Activated CD8-positive, alpha-beta memory T cell treated with anti-CD3 and anti-CD28 coated beads for 36 hours (primary cell): ENCODE measurements at regions not wholly inside any gene's neighbourhood (a gene's known extent, or its start where the extent isn't known, plus 50 kb on each side); places are given as distances from the start of the nearest gene placed in this dataset.

ENCODE experiments used
- CTCF ChIA-PET: fragments of 350-600 bp; sonication (Branson Sonifier 250); formaldehyde crosslinking; loops from one replicate; lab custom pipeline; 2021; ENCODE audit warnings: antibody characterized with exemption; lab: Charles Lee
- POLR2A ChIA-PET: fragments of 350-600 bp; sonication (Branson Sonifier 250); formaldehyde crosslinking; loops from one replicate; lab custom pipeline; 2021; ENCODE audit warnings: antibody characterized with exemption; lab: Charles Lee

DNA sequence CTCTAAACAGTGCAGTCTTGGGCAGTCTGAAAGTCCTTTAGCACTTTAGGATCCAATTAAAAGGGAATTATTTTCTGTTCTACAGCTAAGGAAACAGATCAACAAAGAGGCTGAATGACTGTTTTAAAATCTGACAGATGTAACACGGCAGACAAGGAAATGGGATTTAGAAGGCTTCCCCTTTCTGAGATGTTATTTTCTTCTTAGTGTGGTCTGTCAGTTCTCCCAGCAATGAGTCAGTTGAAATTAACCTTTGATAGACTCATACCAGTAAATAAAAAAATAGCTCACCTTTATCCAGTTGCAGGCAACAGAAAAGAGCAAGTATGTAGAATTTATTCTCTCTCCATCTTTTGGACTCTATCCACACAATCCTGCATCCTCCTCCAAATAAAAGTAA lies 98.1 kb downstream of the NEDD1 start:
- POLR2A ChIA-PET, result no interaction called here
- CTCF ChIA-PET, result interaction anchor here (0.7 kb wide), 1 partner anchor 10 kb away, joined by 3 read pairs; no protein-coding TSS in a partner anchor

DNA sequence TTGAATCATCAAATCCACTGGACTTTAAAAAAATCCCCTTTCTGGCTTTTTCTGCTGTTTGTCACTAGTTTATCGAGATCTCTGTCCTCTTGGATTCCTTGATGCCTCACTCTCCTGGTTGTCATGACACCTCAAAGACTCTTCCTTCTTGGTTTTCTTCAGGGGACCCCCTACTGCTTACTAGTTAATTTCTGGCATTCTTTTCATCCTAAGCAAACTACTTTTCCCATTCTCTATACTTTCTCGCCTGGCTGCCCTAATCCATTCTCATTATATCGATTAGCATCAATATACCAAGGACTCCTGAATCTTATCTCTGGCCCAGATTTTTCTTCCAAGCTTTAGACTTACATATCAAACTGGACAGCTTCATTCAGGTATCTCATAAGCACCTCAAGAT lies 98.6 kb downstream of the NEDD1 start:
- ChIA-PET POLR2A (no interaction called here), CTCF (interaction anchor here (0.7 kb wide), 1 partner anchor 10 kb away, joined by 3 read pairs; no protein-coding TSS in a partner anchor)

DNA sequence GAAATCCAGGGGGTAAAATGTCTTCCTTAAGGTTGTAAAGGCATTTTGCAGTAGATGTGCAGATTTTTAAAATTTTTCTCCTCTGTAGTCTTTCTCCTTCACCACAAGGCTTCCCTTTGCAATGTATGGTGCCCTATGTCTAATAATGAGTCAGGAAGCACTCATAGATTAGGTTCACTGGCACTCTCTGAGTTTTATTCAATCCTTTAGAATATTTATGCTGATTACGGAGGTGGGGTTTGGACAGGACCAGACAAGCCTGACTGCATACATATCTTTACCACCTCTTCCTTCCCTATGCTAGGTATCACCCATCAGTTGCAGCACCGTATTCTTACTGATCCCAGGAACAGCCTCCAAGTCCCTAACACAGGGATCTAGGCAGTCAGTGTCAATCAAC lies 99.5 kb downstream of the NEDD1 start:
- POLR2A ChIA-PET, result no interaction called here
- CTCF ChIA-PET, result no interaction called here

DNA sequence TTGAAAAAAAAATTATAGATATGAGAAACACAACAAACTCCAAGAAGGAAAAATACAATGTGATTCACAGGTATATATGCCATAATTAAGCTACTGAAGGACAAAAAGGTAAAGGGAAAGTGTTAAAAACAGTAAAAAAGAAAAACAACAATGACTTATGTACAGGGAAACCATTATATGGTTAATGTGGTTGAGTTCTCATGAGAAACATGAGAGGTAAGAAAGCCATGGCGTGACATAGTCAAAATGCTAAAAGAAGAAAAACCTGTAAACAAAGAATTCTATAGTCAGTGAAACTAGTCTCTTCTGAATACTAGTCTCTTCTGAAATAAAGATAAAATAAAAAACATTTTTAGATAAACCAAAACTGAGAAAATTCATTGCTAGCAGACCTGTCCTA lies 109.1 kb downstream of the NEDD1 start:
- CTCF ChIA-PET, result no interaction called here

DNA sequence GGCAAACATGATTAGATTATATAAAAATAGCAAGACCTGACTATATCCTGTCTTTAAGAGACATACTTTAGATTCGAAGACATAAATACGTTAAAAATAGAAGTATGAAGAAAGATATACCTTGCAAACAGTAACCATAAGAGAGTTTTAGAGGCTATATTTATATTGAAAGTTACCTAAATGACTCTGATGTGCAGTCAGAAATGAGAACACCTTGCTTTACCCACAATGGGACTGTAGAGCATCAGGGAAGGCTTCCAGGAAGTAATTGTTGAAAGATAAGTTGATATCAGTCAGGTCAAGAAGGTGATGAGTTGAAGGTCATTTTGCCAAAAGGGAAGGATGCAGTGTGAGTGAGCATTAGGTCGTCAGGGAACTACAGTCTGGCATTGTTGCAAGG lies 110.2 kb downstream of the NEDD1 start:
- ChIA-PET POLR2A (no interaction called here), CTCF (no interaction called here)

More for the DNA sequence above, 109.1 kb downstream of the NEDD1 start:
- POLR2A ChIA-PET, result no interaction called here

DNA sequence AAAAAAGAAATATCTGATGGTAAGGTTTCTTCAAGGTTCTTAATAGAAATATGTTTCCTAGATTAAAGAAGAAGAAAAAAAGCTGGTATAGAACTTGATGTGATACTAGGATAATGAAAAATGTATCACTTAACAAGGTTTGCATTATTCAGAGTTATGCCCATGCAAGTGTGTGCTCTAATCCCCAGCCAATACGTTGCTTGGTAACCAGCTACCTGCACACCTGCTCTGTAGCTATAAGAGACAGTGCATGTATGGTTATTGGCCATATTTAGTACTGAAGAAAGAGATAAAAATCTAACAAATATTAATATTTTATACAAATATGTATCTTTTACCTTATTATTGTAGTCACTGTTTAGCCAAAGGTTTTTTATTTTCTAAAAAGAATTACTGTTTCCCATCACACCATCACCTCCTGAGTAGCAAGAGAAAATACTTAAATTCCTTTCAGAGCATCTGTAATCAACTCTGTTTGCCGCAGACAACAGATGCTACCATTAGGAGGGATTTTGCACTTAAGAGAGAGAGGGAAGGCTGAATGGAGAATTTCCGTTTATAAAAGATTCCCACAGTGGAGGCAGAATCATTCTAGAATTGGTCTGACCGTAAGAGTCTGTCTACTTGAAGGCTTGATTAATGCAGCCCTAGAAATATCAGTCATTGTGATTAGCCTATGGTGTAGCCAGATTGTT lies 115.6 kb downstream of the NEDD1 start:
- ChIA-PET CTCF (no interaction called here), POLR2A (no interaction called here)

DNA sequence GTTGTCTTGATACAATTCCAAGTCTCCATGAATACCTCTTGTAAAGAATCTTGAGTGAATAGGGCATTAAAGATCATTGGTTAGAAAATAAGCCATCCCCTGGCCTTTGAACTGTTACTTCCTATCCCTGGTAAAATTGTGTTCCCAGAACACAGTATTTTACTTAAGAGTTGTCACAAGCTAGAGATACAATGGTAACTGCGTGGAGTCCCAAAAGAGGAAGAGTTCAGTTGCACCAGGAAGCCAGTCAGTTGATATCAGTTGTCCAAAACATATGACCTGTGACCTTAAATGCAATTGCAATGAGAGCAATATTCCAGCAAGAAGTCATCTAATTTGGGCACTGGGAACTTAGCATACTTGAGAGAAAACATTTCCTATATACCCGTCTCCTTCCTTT lies 117.3 kb downstream of the NEDD1 start:
- POLR2A ChIA-PET, result no interaction called here
- CTCF ChIA-PET, result interaction anchor here (0.6 kb wide), 1 partner anchor 37 kb away, joined by 3 read pairs; no protein-coding TSS in a partner anchor

DNA sequence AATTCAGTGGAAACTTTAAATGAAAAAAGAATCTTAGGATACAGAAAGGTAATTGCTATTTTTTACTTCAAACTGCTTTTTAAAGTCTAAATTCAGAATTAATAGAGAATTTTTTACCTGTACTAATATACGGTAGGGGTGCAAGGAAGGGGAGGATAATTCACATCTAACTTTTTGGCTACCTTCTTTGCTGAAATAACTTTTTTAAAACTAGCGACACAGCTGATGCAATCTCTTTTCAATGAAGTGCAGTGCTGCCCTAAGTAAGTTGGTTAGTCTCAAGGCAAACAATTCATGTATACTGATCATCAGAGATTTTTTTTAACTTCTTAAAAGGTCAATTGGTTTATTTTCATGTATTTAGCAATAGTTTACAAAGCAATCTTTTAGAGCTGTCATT lies 119.8 kb downstream of the NEDD1 start:
- CTCF ChIA-PET, result no interaction called here
- POLR2A ChIA-PET, result no interaction called here

DNA sequence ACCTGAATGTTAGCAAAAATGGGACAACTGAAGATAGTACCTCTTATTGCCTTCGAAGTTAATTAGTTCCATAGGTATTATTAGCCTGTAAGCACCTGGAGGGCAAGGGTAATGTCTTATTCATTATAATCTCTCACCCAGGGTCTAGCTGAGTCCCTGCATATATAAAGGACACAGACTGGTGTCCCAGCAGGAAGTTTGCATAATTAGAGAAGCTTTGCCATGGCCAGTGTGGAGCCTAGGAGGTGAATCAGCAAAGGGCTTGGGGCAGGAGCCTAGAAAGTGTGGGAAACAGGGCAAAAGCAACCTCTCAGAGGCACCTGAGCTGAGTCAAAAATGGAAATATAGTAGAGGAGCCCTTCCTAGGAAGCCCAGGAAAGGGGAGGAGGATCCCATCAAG lies 120.4 kb downstream of the NEDD1 start:
- ChIA-PET CTCF (no interaction called here), POLR2A (no interaction called here)

DNA sequence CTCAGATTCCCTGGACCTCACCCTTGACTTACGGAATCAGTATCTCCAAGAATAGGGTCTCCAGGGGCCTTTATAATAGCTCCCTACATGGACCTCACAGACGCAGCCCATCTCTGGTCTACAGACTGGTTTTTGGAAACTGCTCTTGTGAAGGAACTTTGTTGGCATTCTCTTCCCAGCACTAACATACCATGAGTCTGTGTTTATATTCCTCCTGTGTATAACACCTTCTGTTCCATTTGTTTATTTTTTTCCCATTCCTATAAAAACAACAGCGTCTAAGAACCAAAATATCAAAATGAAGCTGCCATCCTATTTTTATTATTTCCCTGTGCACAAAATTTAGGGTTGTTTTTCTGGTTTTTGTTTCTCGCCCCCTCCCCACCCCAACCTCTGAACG lies 131.1 kb downstream of the NEDD1 start:
- ChIA-PET CTCF (no interaction called here), POLR2A (no interaction called here)

DNA sequence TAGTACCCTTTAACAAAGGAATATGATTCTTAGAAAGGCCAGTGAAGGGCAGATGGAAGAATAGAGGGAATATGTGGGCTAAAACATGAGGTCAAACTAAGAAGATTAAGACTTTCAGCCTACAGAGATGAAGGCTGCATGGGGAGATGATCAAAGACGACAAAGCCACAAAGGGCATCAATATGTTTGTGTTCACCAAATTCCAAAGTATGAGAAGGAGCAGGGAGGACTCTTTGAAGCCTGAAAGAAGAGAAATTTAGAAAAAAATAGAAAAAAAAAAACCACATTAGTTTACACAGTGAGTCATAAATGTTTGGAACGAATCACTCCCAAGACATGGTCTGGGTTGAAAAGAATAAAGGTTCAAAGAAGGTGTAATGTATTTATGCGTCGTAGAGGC lies 131.8 kb downstream of the NEDD1 start:
- CTCF ChIA-PET, result no interaction called here
- POLR2A ChIA-PET, result no interaction called here

DNA sequence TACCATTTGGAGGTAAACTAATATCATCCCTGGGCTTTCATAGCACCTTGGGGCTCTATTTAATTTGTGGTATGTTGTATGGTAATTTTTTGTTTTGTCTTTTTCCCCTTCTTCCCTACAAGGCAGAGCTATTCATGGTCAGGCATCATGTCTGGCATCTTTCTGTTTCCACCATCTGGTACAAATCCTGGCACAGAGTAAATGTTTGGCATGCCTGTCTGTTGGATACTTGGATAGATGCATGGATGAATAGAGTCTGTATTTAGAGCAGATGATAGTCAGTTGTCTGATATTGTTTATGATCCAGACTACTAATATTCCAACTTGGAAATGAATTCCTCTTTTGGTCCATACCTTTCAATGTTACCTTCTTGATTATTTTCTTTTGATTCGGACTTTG lies 139.8 kb downstream of the NEDD1 start:
- ChIA-PET CTCF (no interaction called here), POLR2A (no interaction called here)

DNA sequence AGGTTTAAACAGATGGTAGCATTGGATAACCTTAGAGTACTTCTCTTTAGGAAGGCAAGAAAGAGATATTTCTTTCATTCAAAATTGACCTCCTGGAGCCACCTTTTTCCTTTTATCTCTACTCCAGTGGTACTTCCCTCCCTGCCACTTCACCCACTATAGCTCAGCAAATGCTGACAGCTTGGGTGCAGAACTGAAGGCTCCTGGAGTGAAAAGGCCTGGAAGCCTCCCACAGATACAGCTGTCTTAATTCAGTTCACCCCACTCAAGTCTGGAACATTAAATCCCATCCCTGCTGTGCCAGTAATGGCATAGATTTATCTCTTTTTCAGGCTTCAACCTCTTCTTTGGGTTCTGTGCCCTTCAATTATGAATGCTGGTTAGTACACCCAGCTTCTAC lies 140.3 kb downstream of the NEDD1 start:
- POLR2A ChIA-PET, result no interaction called here
- CTCF ChIA-PET, result no interaction called here

DNA sequence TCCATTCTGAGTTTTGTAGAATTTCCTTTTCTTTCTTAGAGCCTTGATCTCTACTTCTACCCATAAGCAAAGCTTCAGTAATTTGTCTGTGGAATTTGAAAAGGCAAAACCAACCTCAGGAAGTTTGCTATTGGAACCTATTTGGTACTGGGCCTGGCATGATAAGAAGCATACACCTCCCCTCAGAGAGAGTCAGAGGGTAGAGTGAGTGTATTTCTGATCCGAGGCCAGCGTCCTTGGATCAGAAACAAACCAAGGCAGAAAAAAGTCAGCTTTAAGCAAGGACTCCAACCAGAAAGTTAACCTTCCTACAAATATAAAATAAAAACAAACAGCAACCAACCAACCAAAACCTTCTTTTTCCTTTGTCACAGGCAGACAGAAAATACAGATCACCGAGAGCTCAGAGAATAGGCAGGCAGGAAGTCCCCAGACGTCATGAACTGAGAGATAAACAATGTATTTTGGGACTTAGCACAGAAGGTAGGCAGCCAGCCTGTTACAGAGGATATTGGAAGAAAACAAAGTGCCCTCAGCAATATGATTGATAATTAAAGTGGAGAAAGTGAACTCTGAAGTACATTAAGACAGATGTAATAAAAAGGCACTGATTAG lies 141.5 kb downstream of the NEDD1 start:
- CTCF ChIA-PET, result no interaction called here
- POLR2A ChIA-PET, result no interaction called here

DNA sequence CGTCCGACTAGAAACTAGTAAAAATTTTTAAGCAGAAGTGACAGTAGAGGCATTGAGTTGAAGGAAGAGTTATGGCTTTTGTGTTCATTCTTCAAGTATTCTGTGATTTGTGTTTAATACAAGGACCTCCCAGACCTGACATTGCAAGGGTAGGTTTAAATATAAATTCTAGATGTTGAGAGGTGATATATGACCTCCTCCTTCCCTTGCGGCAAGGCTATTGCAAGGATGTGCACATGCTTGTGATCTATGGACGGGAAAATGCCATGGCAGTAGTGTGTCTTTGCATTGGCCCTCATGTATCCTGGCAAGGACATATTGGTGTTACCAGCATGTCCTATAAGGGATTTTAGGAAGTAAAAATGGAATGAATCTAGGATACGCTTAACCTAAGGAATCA lies 143.5 kb downstream of the NEDD1 start:
- POLR2A ChIA-PET, result no interaction called here

DNA sequence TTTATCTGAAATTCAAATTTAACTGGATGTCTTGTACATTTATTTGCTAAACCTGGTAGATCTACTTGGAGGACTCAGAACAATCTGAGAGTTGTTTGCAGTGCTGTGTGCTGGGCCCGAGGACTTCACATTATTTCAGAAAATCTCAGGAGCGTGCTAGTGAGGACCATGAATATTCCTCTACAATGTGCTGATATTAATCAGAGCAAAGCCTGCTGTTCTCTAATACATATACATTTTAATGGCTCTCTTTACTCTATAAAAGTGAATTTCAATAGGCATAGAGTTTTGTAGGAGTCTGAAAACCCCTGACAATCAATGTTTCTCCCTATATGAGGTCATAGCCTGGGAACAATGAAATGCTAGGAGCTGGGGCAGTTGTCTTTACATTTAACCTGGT lies 144.3 kb downstream of the NEDD1 start:
- ChIA-PET CTCF (no interaction called here), POLR2A (no interaction called here)

More for the DNA sequence above, 143.5 kb downstream of the NEDD1 start:
- CTCF ChIA-PET, result no interaction called here

DNA sequence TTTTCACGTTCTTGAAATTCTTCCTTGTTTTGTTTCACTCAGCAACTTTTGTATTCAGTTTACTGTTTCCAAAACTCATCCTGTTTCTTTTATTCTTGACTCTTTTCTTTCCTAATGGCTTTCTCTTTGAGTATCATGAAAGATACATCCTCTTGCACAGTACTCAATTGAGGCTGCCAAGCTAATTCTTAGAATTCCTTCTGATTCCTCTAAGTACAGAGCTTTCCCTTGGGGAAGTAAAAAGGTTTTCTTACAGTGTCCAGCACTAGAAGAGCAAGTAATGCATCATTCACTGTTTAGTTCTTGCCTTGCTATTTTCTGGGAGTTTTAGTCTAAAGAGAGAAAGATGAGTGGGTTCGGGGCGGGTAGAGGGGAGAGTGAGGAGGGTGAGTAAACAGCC lies 154.1 kb downstream of the NEDD1 start:
- POLR2A ChIA-PET, result no interaction called here
- CTCF ChIA-PET, result no interaction called here

DNA sequence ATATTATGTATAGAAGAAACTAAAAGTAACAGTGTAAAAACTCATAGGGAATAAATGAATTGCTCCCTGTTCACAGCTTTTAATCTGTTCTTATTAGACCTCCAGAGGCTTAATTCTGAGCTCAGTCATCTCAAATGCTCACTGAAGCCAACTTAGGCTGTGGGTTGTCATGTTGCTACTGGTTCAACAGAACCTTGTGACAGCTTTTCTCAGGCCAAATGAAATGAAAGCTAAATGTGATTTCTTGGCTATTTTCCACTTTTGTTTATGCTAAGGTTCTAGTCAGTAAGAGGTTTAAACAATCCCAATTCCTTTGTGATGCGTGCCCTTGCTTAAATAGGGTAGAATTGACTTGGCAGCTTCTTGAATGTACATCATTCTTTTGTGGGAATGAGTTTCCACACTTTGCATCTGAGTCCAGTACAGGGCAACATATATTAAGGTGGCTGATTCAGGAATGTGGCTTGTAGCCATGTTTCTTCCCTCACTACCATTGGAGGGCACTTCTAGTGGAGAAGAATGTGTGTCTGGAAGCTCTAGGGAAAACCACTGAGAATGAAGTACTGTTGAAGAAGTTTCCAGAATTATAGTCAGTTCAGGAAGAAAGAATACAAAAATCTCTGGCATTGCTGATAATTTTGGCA lies 156.4 kb downstream of the NEDD1 start:
- ChIA-PET POLR2A (no interaction called here), CTCF (no interaction called here)

DNA sequence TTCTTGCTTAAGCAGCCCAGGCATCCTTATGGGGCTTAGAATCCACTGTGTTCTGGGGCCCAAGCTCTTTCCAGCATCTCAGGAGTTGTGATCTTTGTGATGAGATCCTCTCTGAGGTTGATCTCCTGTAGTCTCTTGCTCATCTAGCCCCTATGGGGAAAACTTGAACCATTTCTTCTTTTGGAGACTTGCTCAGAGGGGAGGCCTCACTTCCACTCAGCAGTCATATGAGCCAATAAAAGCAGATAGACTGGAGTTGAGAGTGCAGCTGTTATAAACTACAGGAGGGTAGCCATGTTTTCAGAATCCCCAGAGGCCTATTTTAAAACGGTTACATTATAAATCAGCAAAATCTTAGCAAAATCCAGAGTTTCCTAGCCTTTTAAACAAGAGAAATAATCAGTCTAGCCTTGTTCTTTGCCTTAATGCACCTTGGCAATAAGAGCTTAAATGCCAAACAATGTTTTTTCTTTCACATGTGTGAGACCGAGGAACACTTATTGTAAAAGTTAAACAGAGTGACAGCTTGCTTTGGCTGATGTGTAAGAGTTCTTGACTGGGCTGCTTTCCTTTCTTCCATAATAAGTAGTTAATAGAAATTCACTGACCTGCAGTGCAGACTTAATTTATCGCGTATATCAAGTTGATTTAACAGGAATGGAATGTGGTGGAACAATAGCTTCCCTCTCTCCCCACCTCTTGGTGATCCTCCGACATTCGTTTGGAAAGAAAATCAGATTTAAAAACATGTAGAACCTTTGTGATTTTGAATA lies 168.3 kb downstream of the NEDD1 start:
- ChIA-PET POLR2A (no interaction called here), CTCF (no interaction called here)

DNA sequence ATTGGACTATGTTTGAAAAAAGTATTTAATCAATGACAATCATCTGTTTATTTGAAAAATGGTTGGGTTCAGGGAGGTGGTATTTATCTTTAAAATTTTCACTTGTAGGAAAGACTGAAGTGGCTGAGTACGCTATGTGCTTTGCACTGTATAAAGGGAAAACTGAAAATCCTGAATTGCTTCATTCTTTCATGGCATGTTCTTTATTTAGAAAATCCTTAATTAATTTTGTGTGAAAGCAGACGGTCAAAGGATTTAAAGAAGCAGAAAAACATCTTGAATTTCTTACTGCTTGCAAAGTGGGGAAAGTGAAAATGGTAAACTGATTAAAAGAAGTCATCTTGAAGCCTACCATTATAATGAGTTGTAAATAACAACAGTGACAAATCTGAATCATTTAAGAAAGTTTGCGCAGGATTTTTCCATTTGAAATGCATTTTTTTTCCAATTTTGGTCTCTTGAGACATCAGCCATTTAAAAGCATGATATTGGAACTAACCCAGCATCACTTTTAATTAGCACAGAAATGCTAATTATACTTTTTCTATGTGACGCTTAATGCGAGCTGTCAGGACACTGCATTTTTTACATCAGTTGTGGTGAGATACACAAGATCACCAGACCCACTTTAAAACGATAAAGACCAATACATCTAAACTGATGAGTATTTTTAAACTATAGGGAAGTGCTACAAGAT lies 169.0 kb downstream of the NEDD1 start:
- POLR2A ChIA-PET, result no interaction called here

More for the DNA sequence above, 169.0 kb downstream of the NEDD1 start:
- CTCF ChIA-PET, result no interaction called here
